GM12878 (cell line): ENCODE measurements at regions not wholly inside any gene's neighbourhood (a gene's known extent, or its start where the extent isn't known, plus 50 kb on each side); places are given as distances from the start of the nearest gene placed in this dataset.

Source experiments
- EZH2 ChIP-seq: IDR thresholded peaks from 2 replicates; pipeline ENCODE4 v1.6.1; 2012; ENCODE audit warnings: low read depth, mild to moderate bottlenecking, control low read depth, inconsistent platforms, low read length, borderline replicate concordance; ENCODE audit not compliant: control insufficient read depth
- JUNB ChIP-seq: IDR thresholded peaks from 2 replicates; pipeline ENCODE4 v1.6.1; 2016; ENCODE audit warnings: antibody characterized with exemption, mild to moderate bottlenecking
- PML ChIP-seq: IDR thresholded peaks from 2 replicates; pipeline ENCODE4 v1.6.1; 2012; ENCODE audit warnings: low read length, inconsistent platforms
- POLR2A ChIP-seq: IDR thresholded peaks from 2 replicates; pipeline ENCODE4 v1.6.1; 2011; ENCODE audit warnings: low read depth, mild to moderate bottlenecking, low read length
- SMC3 ChIP-seq: IDR thresholded peaks from 2 replicates; pipeline ENCODE4 v1.6.1; 2011; ENCODE audit warnings: low read length, improper control_type of control experiment, borderline replicate concordance
- YY1 ChIP-seq: IDR thresholded peaks from 2 replicates; pipeline ENCODE4 v1.6.1; 2011; ENCODE audit warnings: low read depth, mild to moderate bottlenecking, low read length
- TF ChIP-seq, protein P1 (sequence below), 3 experiments: IDR thresholded peaks in 2 of 3; conservative IDR thresholded peaks in 1 of 3; 2 replicates each; pipeline ENCODE4 v1.5.1; 2011; ENCODE audit warnings: low read depth in 3 of 3, low read length in 3 of 3, mild to moderate bottlenecking in 3 of 3, control low read depth in 2 of 3, moderate library complexity in 2 of 3, inconsistent platforms in 1 of 3, mixed read lengths in 1 of 3; ENCODE audit not compliant: control insufficient read depth in 2 of 3, insufficient read depth in 1 of 3; ENCODE audit errors: extremely low read depth in 1 of 3
- TF ChIP-seq, protein P2 (sequence below): IDR thresholded peaks from 2 replicates; pipeline ENCODE4 v1.6.1; 2011; ENCODE audit warnings: low read depth, low read length, improper control_type of control experiment, borderline replicate concordance

DNA sequence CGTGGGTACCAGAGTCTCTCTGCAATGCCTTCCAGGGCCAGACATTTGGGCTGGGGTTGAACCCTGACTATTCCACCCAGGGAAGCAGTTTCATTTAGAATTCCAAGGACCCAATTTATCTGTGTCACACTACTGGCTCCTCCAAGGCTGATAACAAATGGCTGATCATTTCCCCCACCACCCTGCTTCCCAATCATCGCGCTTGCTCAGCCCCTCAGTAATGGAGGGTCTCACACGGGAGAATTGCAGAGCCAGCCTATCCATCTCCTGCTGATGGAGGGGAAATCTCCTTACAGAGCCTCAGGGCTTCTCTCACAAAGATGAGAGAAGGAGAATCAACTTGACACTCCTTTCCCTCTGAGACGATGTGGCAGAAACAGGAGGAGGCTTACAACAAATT is 78.4 kb upstream of the WSCD2 start:
- TF ChIP-seq YY1 (no peak), POLR2A (no peak), PML (no peak), JUNB (no peak), SMC3 (no peak), EZH2 (no peak)
- TF ChIP-seq, protein P1, sequence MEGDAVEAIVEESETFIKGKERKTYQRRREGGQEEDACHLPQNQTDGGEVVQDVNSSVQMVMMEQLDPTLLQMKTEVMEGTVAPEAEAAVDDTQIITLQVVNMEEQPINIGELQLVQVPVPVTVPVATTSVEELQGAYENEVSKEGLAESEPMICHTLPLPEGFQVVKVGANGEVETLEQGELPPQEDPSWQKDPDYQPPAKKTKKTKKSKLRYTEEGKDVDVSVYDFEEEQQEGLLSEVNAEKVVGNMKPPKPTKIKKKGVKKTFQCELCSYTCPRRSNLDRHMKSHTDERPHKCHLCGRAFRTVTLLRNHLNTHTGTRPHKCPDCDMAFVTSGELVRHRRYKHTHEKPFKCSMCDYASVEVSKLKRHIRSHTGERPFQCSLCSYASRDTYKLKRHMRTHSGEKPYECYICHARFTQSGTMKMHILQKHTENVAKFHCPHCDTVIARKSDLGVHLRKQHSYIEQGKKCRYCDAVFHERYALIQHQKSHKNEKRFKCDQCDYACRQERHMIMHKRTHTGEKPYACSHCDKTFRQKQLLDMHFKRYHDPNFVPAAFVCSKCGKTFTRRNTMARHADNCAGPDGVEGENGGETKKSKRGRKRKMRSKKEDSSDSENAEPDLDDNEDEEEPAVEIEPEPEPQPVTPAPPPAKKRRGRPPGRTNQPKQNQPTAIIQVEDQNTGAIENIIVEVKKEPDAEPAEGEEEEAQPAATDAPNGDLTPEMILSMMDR (IDR thresholded peaks at IDR 0.05 in 2 of 3, conservative IDR thresholded peaks at IDR 0.05 in 1 of 3; ENCODE audit: control insufficient read depth in 2 of 3, extremely low read depth in 1 of 3, insufficient read depth in 1 of 3, low read depth in 3 of 3, low read length in 3 of 3) = no peak
- TF ChIP-seq, protein P2, sequence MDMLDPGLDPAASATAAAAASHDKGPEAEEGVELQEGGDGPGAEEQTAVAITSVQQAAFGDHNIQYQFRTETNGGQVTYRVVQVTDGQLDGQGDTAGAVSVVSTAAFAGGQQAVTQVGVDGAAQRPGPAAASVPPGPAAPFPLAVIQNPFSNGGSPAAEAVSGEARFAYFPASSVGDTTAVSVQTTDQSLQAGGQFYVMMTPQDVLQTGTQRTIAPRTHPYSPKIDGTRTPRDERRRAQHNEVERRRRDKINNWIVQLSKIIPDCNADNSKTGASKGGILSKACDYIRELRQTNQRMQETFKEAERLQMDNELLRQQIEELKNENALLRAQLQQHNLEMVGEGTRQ = no peak
